T-helper 1 cell (primary cell): ENCODE measurements at regions not wholly inside any gene's neighbourhood (a gene's known extent, or its start where the extent isn't known, plus 50 kb on each side); places are given as distances from the start of the nearest gene placed in this dataset.
"Not testable (repeated sequence)": the region's sequence is repeated elsewhere in the genome, so short reads cannot be mapped to it uniquely, and the experiment has no call there.

Experiments
- DNase-seq, 5 donors: peaks; one replicate each; pipeline ENCODE4 v3.0.0-alpha.2; 2012 to 2020

DNA sequence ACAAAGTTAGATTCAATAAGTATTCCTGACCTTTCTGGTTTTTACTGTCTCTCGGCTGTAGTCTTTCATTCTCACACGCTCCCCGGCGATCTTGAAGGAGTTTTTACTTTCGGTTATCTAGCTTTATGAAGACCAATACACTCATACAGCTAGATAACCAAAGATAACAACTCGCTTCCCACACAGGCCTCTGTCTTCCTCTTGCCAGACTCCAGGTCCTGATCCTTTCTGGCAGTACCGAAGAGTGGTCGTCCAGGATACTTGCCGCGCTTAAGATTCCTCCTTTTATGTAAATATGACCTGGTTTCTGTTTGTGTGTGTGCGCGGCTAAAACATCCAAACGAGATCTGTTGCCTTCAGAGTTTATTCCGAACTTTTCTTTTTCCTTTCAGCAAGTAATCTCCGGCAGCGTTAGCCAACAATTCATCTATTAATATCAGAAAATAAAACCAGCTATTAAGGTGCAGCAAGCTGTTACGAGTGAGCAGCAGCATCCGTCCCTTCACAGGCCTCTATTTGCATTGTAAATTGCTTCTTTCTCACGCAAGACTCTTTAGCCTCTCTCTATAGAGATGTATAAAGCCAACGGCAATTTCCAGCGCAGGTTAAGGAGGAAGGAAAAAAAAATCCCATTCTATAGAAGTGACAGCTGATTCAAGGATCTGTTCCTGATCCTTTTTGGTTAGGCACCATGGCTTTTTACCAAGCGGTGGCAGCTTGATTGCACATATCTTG, 216.1 kb downstream of the MEF2C start:
- no peak for DNase-seq

DNA sequence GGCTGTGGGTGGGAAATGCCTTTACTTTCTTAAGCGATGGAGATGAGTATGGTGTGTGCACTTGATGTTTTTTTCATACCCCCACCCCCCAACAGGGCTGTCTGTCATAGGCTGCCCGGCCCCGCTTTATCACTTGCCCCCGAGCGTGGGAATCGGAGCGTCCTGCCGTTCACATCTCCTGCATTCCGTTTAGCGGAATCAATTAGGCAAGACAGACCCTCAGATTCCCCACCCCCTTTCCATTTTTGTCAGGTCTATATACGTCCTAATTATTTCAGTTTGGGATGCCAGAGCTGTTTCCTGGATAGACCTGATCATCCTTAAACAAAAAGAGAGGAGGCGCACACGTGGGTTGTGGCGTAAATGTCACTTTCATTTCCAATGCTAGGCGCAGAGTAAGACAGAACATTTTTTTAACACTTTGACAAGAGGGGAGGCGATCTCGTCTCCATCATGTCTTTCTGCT, 217.2 kb downstream of the MEF2C start:
- no peak for DNase-seq

- DNase-seq = no peak
Measured at GRCh38 chr5:88664645-88665044, 218.3 kb downstream of the MEF2C start.

GRCh38 chr5:88663793-88664216, 219.2 kb downstream of the MEF2C start:
- DNase-seq = no peak

- DNase-seq = no peak
Measured at GRCh38 chr5:88662846-88663245, 220.1 kb downstream of the MEF2C start.

DNA sequence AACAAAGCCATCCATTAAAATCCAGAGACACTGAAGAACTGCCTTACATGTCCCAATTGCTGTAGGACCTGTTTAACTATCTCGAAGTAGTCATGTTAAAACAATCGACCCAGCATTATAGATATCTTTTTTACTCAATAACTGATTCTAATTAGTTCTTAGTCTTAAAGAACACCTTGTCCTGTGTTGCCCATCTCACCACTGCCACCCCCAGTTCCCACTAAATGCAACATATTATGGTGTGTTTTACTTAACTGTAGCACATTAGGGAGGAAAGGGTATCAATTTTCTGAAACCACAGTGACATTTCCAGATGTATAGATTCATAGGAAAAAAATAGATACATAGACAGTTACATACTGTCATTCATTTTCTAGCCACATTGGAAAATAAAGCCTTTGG, 221.2 kb downstream of the MEF2C start:
- DNase-seq = no peak

GRCh38 chr5:88660947-88661805, 221.8 kb downstream of the MEF2C start:
- DNase-seq = peak in 1 of 5 donors; percentile 37

- no peak for DNase-seq
Measured at GRCh38 chr5:88660264-88660946, 222.6 kb downstream of the MEF2C start.

- DNase-seq = no peak
Measured at GRCh38 chr5:88659529-88660263, 223.3 kb downstream of the MEF2C start.

DNA sequence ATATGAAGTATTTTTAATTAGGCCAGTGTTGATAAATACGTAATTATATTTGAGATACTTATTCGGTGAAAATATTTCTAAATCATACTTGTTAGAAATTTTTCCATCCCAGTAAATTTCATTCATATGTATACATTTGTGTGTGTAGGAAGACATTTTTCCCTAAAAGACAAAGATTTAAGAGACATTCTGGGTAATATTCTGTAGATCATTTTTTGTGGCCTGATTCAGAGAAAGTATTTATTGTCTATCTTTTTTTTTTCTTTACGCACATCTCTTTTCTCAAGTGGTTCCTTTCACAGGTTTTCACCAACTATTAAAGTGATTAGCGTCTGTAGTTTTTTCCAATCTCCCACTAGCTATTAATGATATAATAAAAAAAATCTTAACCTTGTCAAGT, 224.1 kb downstream of the MEF2C start:
- DNase-seq = no peak

DNA sequence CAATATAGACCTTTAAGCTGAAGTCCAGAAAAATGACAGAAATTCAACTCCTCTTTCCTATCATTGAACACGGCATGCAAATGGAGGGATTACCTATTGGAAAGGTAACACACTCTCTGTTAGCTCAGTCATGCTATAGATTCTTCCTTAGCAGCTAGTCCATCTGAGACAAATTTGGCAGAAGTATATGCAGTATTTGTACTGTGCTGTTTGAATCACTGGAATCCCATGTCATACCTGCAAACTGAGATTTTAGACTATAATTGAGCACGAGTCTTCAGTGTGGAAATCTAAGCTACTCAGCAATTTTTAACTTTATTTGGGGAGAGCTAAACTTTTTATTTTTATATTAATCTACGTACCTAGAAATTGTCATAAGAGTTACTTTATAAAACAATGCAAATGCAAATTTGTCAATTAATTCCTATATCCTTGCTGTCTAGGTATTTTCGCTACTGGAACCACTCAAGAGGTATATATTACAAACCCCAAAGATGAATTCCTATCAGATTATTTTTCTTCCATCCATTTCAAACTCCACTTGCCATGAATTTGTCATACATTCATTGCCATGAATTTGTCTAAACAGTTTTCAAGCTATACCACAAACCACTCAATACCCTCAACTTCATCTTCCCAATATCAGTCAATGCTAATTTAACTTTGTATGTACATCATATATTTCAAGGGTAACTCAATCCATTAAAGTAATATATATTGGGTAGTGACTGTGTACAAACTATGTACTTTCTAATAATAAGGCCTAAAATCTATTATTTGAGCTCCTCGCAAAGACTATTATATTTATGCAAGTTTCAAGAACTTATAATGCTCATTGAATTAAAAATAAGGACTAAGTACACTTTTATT, 224.8 kb downstream of the MEF2C start:
- no peak for DNase-seq

DNA sequence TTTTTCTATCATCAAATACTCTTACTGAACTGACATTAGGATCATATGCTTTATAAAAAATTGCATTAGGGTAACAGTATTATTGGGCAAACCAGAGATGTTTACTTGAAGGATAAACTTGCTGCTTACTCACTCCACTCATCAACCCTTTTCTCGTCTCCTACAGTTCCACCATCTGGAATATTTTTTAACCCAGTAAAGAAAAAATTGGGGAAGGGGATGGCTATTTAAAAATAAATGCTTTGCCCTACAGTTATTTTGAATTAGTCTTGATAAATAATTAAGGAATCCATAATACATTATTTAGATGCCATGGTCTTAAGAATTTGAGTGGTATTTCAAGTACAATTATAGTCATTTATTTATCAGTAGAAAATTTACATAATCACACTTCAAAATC, 225.8 kb downstream of the MEF2C start:
- DNase-seq = no peak

DNA sequence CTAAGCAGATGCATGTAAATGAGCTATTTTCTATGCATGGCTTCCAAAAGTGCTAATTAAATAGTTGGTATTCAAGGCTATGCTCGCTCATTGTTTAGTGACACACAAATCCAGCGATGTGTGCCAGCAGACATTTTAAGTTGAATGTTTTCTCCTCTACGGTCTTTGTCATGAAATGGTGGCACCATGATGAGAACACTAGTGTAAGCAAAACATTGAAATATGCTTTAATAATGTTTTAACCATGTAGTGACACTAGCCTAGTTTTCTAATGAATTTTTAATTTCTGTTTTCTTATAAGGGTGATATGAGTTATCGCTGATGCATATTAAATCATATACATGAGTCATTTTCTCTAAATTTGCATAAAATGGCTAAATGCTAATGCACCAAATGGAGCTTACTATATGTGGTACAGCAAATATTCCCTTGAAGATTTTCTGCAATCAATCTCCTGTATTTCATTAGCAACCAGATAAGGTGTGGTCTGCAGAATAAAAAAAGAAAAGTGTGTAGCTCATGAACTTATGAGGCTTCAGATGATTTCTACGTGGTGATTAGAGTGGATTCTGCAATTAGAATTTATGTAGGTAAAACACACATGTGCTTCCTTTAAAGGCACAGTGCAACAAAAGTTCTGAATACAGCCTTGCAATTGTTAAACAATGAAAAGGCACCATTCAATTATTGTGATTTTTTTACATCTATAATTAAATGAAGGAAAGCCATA, 226.6 kb downstream of the MEF2C start:
- DNase-seq = no peak

- no peak for DNase-seq
Measured at GRCh38 chr5:88653471-88653870, 229.5 kb downstream of the MEF2C start.

DNA sequence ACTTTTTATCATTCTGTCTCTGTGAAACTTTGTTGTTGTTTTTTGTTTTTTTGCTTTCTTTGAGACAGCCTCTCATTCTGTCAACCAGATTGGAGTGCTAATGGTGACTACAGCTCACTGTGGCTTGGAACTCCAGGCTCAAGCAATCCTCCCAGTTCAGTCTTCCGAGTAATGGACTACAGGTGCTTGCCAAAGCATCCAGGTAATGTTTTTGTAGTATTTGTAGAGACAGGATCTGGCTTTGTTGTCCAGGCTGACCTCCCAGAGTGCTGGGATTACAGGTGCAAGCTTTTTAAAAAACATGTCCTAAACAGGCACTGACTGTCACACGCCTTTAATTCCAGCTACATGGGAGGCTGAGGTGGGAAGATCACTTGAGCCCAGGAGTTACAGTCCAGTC, 235.1 kb downstream of the MEF2C start:
- no peak for DNase-seq

GRCh38 chr5:88646866-88647265, 236.1 kb downstream of the MEF2C start:
- no peak for DNase-seq

GRCh38 chr5:88644676-88645075, 238.3 kb downstream of the MEF2C start:
- DNase-seq = no peak

GRCh38 chr5:88643315-88643714, 239.7 kb downstream of the MEF2C start:
- no peak for DNase-seq

DNA sequence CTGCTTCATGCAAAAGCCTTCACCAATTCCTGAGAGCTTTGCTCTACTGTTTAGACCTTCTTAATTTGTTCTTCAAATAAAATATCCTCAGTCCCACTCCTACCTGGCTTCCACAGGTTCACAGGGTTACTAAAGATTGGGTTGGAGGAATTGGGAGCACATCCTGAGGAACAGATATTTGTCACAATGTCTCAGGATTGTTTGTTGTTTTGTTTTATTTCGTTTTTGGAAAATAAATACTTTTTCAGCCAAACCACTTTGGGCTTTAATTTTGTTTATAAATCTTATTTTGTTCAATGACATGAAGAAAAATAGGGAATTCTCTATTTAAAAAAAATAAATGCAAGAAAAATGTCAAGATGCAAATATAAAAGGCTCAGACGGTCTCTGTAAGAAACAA, 249.0 kb downstream of the MEF2C start:
- no peak for DNase-seq

- not testable (repeated sequence) for DNase-seq
Measured at GRCh38 chr5:88622890-88623289, 260.1 kb downstream of the MEF2C start.

- DNase-seq = not testable (repeated sequence)
Measured at GRCh38 chr5:88615767-88616166, 267.2 kb downstream of the MEF2C start.
